H1 (cell line): ENCODE measurements at regions not wholly inside any gene's neighbourhood (a gene's known extent, or its start where the extent isn't known, plus 50 kb on each side); places are given as distances from the start of the nearest gene placed in this dataset. TPM values are rescaled to one million over a fixed set of nuclear protein-coding genes. Genes with fewer than 3 reads are reported as not detected.

Experiments used
- small RNA-seq: library from polyadenylated mRNA; stranded (forward); fragments of <200 nt; extraction: miRNeasy Mini kit (QIAGEN cat#:217004); gene quantifications from one replicate; pipeline ENCODE3, GENCODE V24; 2013; ENCODE audit not compliant: insufficient read depth

Small RNAs in the stretch of these regions (small RNA-seq; reads per million reads assigned to genes)
- not detected for gene AL445193.1
